K562 (cell line): ENCODE measurements at regions not wholly inside any gene's neighbourhood (a gene's known extent, or its start where the extent isn't known, plus 50 kb on each side); places are given as distances from the start of the nearest gene placed in this dataset.

Experiments
- ATAC-seq: fragments of 200-7000 bp; cut with Tn5 transposase; 3 replicates; pipeline ENCODE4 v1.9.1; 2020; ENCODE audit warnings: moderate library complexity
- BruUV-seq: library from RNA; stranded (reverse); fragments of 400-500 nt; replicated peaks from 2 replicates; lab custom pipeline; 2021; lab: Mats Ljungman, UMichigan
- CTCF ChIA-PET: fragments of 300-600 bp; formaldehyde crosslinking; extraction: SDS; loops from one replicate; lab custom pipeline; 2021; ENCODE audit warnings: low intra/inter-chr PET ratio; lab: Yijun Ruan, JAX
- POLR2A ChIA-PET: fragments of 300-600, 350-650 bp; sonication (Branson Sonifier 250); formaldehyde crosslinking; extraction: SDS; loops from one replicate; lab custom pipeline; 2021; ENCODE audit warnings: antibody characterized with exemption, inconsistent platforms; lab: Yijun Ruan, JAX
- DNase-seq, 4 experiments: peaks; one replicate each; pipeline versions ENCODE4 v3.0.0 to v3.0.0-alpha.2; 2011 to 2018; ENCODE audit warnings: low spot score in 3 of 4, mixed read lengths in 3 of 4; ENCODE audit errors: extremely low read depth in 1 of 4
- FAIRE-seq: peaks from 2 replicates; lab custom pipeline; 2011; peaks lifted over from hg19 to GRCh38; lab: Jason Lieb, UNC
- H2AFZ ChIP-seq: 2 replicates; pipeline ENCODE4 v1.6.0; 2011; ENCODE audit warnings: low read depth, low read length, control low read depth, inconsistent platforms
- H3K27ac ChIP-seq: fragments of 200-600 bp; 3 replicates; pipeline ENCODE4 v1.8.0; 2011; ENCODE audit warnings: low read depth, mild to moderate bottlenecking, control low read depth, inconsistent platforms, low read length, moderate library complexity, mixed read lengths; ENCODE audit errors: extremely low read depth
- H3K27me3 ChIP-seq, 2 experiments: fragments of 300-600 bp in 1 of 2; 2 replicates in 1 of 2; 3 replicates in 1 of 2; pipeline versions ENCODE4 v1.6.0 to v1.8.0; 2011; ENCODE audit warnings: inconsistent platforms in 2 of 2, low read length in 2 of 2, mild to moderate bottlenecking in 1 of 2, mixed read lengths in 1 of 2, moderate library complexity in 1 of 2; ENCODE audit not compliant: control insufficient read depth in 2 of 2, insufficient read depth in 2 of 2
- H3K36me3 ChIP-seq: fragments of 300-600 bp; 3 replicates; pipeline ENCODE4 v1.8.0; 2011; ENCODE audit warnings: mild to moderate bottlenecking, low read length, inconsistent platforms; ENCODE audit not compliant: control insufficient read depth, insufficient read depth
- H3K4me1 ChIP-seq, 2 experiments: fragments of 200-600 bp in 1 of 2; replicated peaks in 1 of 2; 2 replicates in 1 of 2; 3 replicates in 1 of 2; pipeline versions ENCODE4 v1.5.1 to v1.8.0; 2011; ENCODE audit warnings: inconsistent platforms in 2 of 2, low read length in 2 of 2, mild to moderate bottlenecking in 1 of 2, mixed read lengths in 1 of 2, moderate library complexity in 1 of 2; ENCODE audit not compliant: control insufficient read depth in 2 of 2, insufficient read depth in 2 of 2
- H3K4me2 ChIP-seq: 2 replicates; pipeline ENCODE4 v1.6.1; 2011; ENCODE audit warnings: low read length, control low read depth, inconsistent platforms, mixed read lengths; ENCODE audit not compliant: insufficient read depth
- H3K4me3 ChIP-seq: fragments of 200-600 bp; sonication (generic), shearing (Covaris generic); 2 replicates; pipeline ENCODE4 v1.5.1; 2016; ENCODE audit warnings: control low read depth, inconsistent platforms
- H3K79me2 ChIP-seq: fragments of 200-600 bp; 3 replicates; pipeline ENCODE4 v1.8.0; 2011; ENCODE audit warnings: low read length, inconsistent platforms; ENCODE audit not compliant: control insufficient read depth, insufficient read depth
- H3K9ac ChIP-seq, 2 experiments: 2 replicates each; pipeline versions ENCODE4 v1.6.0 to v1.6.1; 2011; ENCODE audit warnings: low read depth in 2 of 2, low read length in 2 of 2, control low read depth in 1 of 2, inconsistent platforms in 1 of 2, mild to moderate bottlenecking in 1 of 2, mixed read lengths in 1 of 2; ENCODE audit not compliant: insufficient read depth in 1 of 2
- H3K9me1 ChIP-seq: one replicate; pipeline ENCODE4 v1.6.0; 2011; ENCODE audit warnings: inconsistent platforms, mild to moderate bottlenecking, low read length, moderate library complexity; ENCODE audit not compliant: control insufficient read depth, insufficient read depth
- H3K9me3 ChIP-seq: replicated peaks from 2 replicates; pipeline ENCODE4 v1.5.1; 2011; ENCODE audit warnings: low read depth, low read length, inconsistent platforms; ENCODE audit not compliant: control insufficient read depth, insufficient read depth
- H4K20me1 ChIP-seq: replicated peaks from 2 replicates; pipeline ENCODE4 v1.6.1; 2011; ENCODE audit warnings: low read length, inconsistent platforms, mixed read lengths; ENCODE audit not compliant: control insufficient read depth, insufficient read depth
- NONO ChIP-seq, 2 experiments: fragments of 200-400 bp in 1 of 2; fragments of 450-650 bp in 1 of 2; formaldehyde crosslinking in 1 of 2; IDR thresholded peaks; 2 replicates each; pipeline ENCODE4 v1.6.1; 2017; ENCODE audit warnings: low read depth in 2 of 2, mild to moderate bottlenecking in 2 of 2, moderate library complexity in 2 of 2, low read length in 1 of 2
- SMARCA4 ChIP-seq: fragments of 450-650 bp; IDR thresholded peaks from 2 replicates; pipeline ENCODE4 v1.6.1; 2016
- TRIM25 ChIP-seq: fragments of 450-650 bp; IDR thresholded peaks from 2 replicates; pipeline ENCODE4 v1.7.0; 2016; ENCODE audit warnings: borderline replicate concordance
- U2AF1 ChIP-seq: fragments of 200-400 bp; formaldehyde crosslinking; optimal IDR thresholded peaks from 2 replicates; pipeline ENCODE3; 2017; ENCODE audit warnings: mild to moderate bottlenecking, low read depth, low read length, moderate library complexity
- YY1 ChIP-seq, 3 experiments: IDR thresholded peaks; 2 replicates each; pipeline ENCODE4 v1.6.1; 2011; ENCODE audit warnings: low read length in 2 of 3, mild to moderate bottlenecking in 2 of 3, moderate library complexity in 2 of 3, borderline replicate concordance in 1 of 3, control low read depth in 1 of 3, low read depth in 1 of 3; ENCODE audit not compliant: insufficient read depth in 3 of 3, insufficient replicate concordance in 2 of 3, control insufficient read depth in 1 of 3, insufficient read length in 1 of 3; ENCODE audit errors: extremely low read depth in 1 of 3
- ZBTB12 ChIP-seq: fragments of 250-450 bp; sonication (Bioruptor Pico); IDR thresholded peaks from 2 replicates; pipeline ENCODE4 v1.4.0; 2020
- ZEB2 ChIP-seq: fragments of 450-650 bp; IDR thresholded peaks from 2 replicates; pipeline ENCODE4 v1.6.1; 2016
- ZKSCAN1 ChIP-seq: fragments of 150-350 bp; IDR thresholded peaks from 2 replicates; pipeline ENCODE4 v1.6.1; 2016; ENCODE audit warnings: low read depth, low read length
- ZNF57 ChIP-seq: fragments of 450-650 bp; formaldehyde crosslinking; IDR thresholded peaks from 2 replicates; pipeline ENCODE4 v1.4.0; 2020; ENCODE audit warnings: mild to moderate bottlenecking, moderate library complexity
- WGBS: fragments of 100-300 bp; shearing (Covaris generic); methylation state at CpG from one replicate; pipeline ENCODE4 v1.1.6; 2016; ENCODE audit warnings: low coverage, mixed read lengths; ENCODE audit not compliant: insufficient coverage; ENCODE audit errors: missing lambda C conversion rate; 5-methylcytosine and 5-hydroxymethylcytosine counted together
- in situ Hi-C: fragments of 300-500 bp; cut with MboI; formaldehyde crosslinking; loops from 4 replicates; pipeline ENCODE4 v1.15.0; 2018; ENCODE audit warnings: inconsistent platforms, mixed read lengths
- intact Hi-C: fragments of 100-400 bp; cut with micrococcal nuclease; formaldehyde crosslinking; loops from 2 replicates; pipeline ENCODE4 v1.14.2; 2022
- TF ChIP-seq, protein P1 (sequence below), 3 experiments: fragments of 200-800 bp in 1 of 3; fragments of 250-450 bp in 1 of 3; fragments of 450-650 bp in 1 of 3; sonication (Bioruptor Pico) in 1 of 3; sonication (Bioruptor generic) in 1 of 3; formaldehyde crosslinking in 1 of 3; IDR thresholded peaks; 2 replicates each; pipeline versions ENCODE4 v1.6.1 to v1.8.0; 2016 to 2022; ENCODE audit warnings: mild to moderate bottlenecking in 2 of 3, missing genetic modification characterization in 2 of 3, missing compliant biosample characterization in 1 of 3, moderate library complexity in 1 of 3

DNA sequence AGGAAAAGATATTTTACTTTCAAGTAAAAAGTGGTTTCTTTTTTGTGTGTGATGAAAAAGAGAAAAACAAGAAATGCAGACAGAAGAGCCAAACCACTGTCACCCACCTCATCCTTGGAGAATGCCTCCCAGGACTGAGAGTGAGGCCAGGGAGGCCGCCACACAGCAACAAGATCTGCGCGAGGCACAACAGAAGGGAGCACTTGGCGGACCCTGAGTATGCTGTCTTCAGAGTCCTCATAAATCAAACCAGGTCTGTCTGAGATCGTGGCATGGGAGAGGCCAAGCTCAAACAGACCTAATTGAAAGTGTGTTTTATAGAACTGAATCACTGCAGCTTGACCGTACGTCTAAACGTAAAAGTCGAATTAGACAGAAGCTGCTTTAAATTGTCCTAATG lies 134.3 kb upstream of the VCX2 start:
- H3K4me3 ChIP-seq, result no peak overlapping the region
- no peak for FAIRE-seq
- no peak overlapping the region for H3K4me2 ChIP-seq
- TF ChIP-seq ZBTB12 (CRISPR knock-in tag) (no peak), U2AF1 (no peak), NONO (IDR thresholded peaks at IDR 0.05; ENCODE audit: low read depth in 2 of 2, low read length in 1 of 2) (no peak), ZNF57 (CRISPR knock-in tag) (no peak), SMARCA4 (no peak), ZKSCAN1 (no peak), ZEB2 (no peak), YY1 (IDR thresholded peaks at IDR 0.05; ENCODE audit: borderline replicate concordance in 1 of 3, control insufficient read depth in 1 of 3, extremely low read depth in 1 of 3, insufficient read depth in 3 of 3, insufficient read length in 1 of 3, insufficient replicate concordance in 2 of 3, low read depth in 1 of 3, low read length in 2 of 3) (no peak), TRIM25 (no peak)
- TF ChIP-seq, protein P1, sequence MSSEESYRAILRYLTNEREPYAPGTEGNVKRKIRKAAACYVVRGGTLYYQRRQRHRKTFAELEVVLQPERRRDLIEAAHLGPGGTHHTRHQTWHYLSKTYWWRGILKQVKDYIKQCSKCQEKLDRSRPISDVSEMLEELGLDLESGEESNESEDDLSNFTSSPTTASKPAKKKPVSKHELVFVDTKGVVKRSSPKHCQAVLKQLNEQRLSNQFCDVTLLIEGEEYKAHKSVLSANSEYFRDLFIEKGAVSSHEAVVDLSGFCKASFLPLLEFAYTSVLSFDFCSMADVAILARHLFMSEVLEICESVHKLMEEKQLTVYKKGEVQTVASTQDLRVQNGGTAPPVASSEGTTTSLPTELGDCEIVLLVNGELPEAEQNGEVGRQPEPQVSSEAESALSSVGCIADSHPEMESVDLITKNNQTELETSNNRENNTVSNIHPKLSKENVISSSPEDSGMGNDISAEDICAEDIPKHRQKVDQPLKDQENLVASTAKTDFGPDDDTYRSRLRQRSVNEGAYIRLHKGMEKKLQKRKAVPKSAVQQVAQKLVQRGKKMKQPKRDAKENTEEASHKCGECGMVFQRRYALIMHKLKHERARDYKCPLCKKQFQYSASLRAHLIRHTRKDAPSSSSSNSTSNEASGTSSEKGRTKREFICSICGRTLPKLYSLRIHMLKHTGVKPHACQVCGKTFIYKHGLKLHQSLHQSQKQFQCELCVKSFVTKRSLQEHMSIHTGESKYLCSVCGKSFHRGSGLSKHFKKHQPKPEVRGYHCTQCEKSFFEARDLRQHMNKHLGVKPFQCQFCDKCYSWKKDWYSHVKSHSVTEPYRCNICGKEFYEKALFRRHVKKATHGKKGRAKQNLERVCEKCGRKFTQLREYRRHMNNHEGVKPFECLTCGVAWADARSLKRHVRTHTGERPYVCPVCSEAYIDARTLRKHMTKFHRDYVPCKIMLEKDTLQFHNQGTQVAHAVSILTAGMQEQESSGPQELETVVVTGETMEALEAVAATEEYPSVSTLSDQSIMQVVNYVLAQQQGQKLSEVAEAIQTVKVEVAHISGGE (CRISPR knock-in tag; IDR thresholded peaks at IDR 0.05), result no peak
- TF ChIP-seq, all 486 proteins: peak for 0
- H3K36me3 ChIP-seq, result no peaks in the 10 kb centered on the region
- ChIA-PET POLR2A (no interaction called here), CTCF (no interaction called here)
- no peaks in the 10 kb centered on the region for H3K9me1 ChIP-seq
- DNase-seq (no peak), ATAC-seq (no peak)
- 5% methylated on average over 9 of the region's 9 CpGs for WGBS
- intact Hi-C loops (no loop called here), in situ Hi-C loops (no loop called here)
- no peak overlapping the region for H3K27ac ChIP-seq
- H4K20me1 ChIP-seq, result no peaks in the 10 kb centered on the region
- H3K9ac ChIP-seq, result no peak overlapping the region
- no TSS peak for BruUV-seq
- no peak overlapping the region for H2AFZ ChIP-seq
- H3K9me3 ChIP-seq, result no peaks in the 10 kb centered on the region
- no peaks in the 10 kb centered on the region for H3K4me1 ChIP-seq
- no peaks in the 10 kb centered on the region for H3K79me2 ChIP-seq
- H3K27me3 ChIP-seq, result no peaks in the 10 kb centered on the region
